ENCODE measurements at regions not wholly inside any gene's neighbourhood (a gene's known extent, or its start where the extent isn't known, plus 50 kb on each side); places are given as distances from the start of the nearest gene placed in this dataset.

- TF ChIP-seq POLR2A (IDR thresholded peaks at IDR 0.05) (no peak), CTCF (IDR thresholded peaks at IDR 0.05) (no peak)
Observed at GRCh38 chr9:82571540-82571939, 491.4 kb downstream of the RASEF start.

Data from breast epithelium (tissue), 3 donors.